Brain microvascular endothelial cell (primary cell): ENCODE measurements at regions not wholly inside any gene's neighbourhood (a gene's known extent, or its start where the extent isn't known, plus 50 kb on each side); places are given as distances from the start of the nearest gene placed in this dataset.

ENCODE experiments used
- DNase-seq: peaks from one replicate; pipeline ENCODE4 v3.0.0-alpha.2; 2020
- H3K27ac ChIP-seq: fragments of 250-450 bp; sonication (Bioruptor Pico); 2 replicates; pipeline ENCODE4 v1.5.1; 2020; ENCODE audit warnings: mild to moderate bottlenecking, moderate library complexity
- H3K27me3 ChIP-seq: fragments of 250-450 bp; sonication (Bioruptor Pico); replicated peaks from 2 replicates; pipeline ENCODE4 v1.5.1; 2020; ENCODE audit warnings: mild to moderate bottlenecking
- H3K36me3 ChIP-seq: fragments of 250-450 bp; sonication (Bioruptor Pico); replicated peaks from 2 replicates; pipeline ENCODE4 v1.5.1; 2020; ENCODE audit warnings: mild to moderate bottlenecking
- H3K4me3 ChIP-seq: 2 replicates; pipeline ENCODE4 v1.5.1; 2011; ENCODE audit warnings: low read depth, mild to moderate bottlenecking, control low read depth, low read length, moderate library complexity
- CTCF ChIP-seq: IDR thresholded peaks from 2 replicates; pipeline ENCODE4 v1.5.1; 2011; ENCODE audit warnings: low read depth, mild to moderate bottlenecking, moderate library complexity, low read length, control low read depth, inconsistent platforms; ENCODE audit errors: missing control alignments
- in situ Hi-C: cut with HindIII; loops from 2 replicates; pipeline ENCODE4 v1.10.0; 2017; ENCODE audit warnings: low sequenced_read_pairs, low pct_ligation_motif_present

- no peak for TF ChIP-seq CTCF
- in situ Hi-C loops = no loop called here
- Histone ChIP-seq H3K27me3 (no peaks in the 10 kb centered on the region), H3K27ac (no peak overlapping the region), H3K36me3 (no peaks in the 10 kb centered on the region), H3K4me3 (no peak overlapping the region)
- no peak for DNase-seq
Measured at GRCh38 chr2:19747310-19748072, 154.3 kb downstream of the TTC32 start.

- no peaks in the 10 kb centered on the region for H3K36me3 ChIP-seq
- in situ Hi-C loops = no loop called here
- no peak overlapping the region for H3K27ac ChIP-seq
- TF ChIP-seq CTCF = peak; percentile 60
- H3K27me3 ChIP-seq = no peaks in the 10 kb centered on the region
- H3K4me3 ChIP-seq = no peak overlapping the region
- no peak for DNase-seq
Measured at GRCh38 chr2:19746611-19747309, 155.0 kb downstream of the TTC32 start.

GRCh38 chr2:19746137-19746600, 155.6 kb downstream of the TTC32 start:
- no peaks in the 10 kb centered on the region for H3K36me3 ChIP-seq
- H3K27me3 ChIP-seq = no peaks in the 10 kb centered on the region
- no peak overlapping the region for H3K4me3 ChIP-seq
- no peak for DNase-seq
- no peak for TF ChIP-seq CTCF
- H3K27ac ChIP-seq = no peak overlapping the region
- in situ Hi-C loops = no loop called here

- no peaks in the 10 kb centered on the region for H3K27me3 ChIP-seq
- DNase-seq = no peak
- TF ChIP-seq CTCF = no peak
- no peak overlapping the region for H3K4me3 ChIP-seq
- no peaks in the 10 kb centered on the region for H3K36me3 ChIP-seq
- in situ Hi-C loops = no loop called here
- no peak overlapping the region for H3K27ac ChIP-seq
Measured at GRCh38 chr2:19745318-19746136, 156.3 kb downstream of the TTC32 start.

GRCh38 chr2:19744456-19745199, 157.2 kb downstream of the TTC32 start:
- in situ Hi-C loops = no loop called here
- TF ChIP-seq CTCF = no peak
- no peak for DNase-seq
- Histone ChIP-seq H3K4me3 (no peak overlapping the region), H3K27ac (no peak overlapping the region), H3K27me3 (no peaks in the 10 kb centered on the region), H3K36me3 (no peaks in the 10 kb centered on the region)
